Keratinocyte (primary cell): ENCODE measurements at regions not wholly inside any gene's neighbourhood (a gene's known extent, or its start where the extent isn't known, plus 50 kb on each side); places are given as distances from the start of the nearest gene placed in this dataset.

Source experiments
- CTCF ChIP-seq, 3 experiments: IDR thresholded peaks in 1 of 3; conservative IDR thresholded peaks in 1 of 3; optimal IDR thresholded peaks in 1 of 3; 2 replicates in 2 of 3; 3 replicates in 1 of 3; pipeline versions ENCODE3 to v1.5.1; 2011; ENCODE audit warnings: low read length in 3 of 3, mild to moderate bottlenecking in 3 of 3, moderate library complexity in 2 of 3, control low read depth in 1 of 3, inconsistent platforms in 1 of 3; ENCODE audit not compliant: insufficient read depth in 2 of 3; ENCODE audit errors: extremely low read depth in 1 of 3
- EZH2 ChIP-seq: IDR thresholded peaks from one replicate; pipeline ENCODE4 v1.6.1; 2012; ENCODE audit warnings: inconsistent platforms, mild to moderate bottlenecking, low read length, moderate library complexity

GRCh38 chrX:51192104-51192503 lies 140.5 kb upstream of the NUDT10 start:
- TF ChIP-seq CTCF (optimal IDR thresholded peaks at IDR 0.05 in 1 of 3, IDR thresholded peaks at IDR 0.05 in 1 of 3, conservative IDR thresholded peaks at IDR 0.05 in 1 of 3; ENCODE audit: extremely low read depth in 1 of 3, insufficient read depth in 2 of 3, low read length in 3 of 3) = no peak
- no peak for TF ChIP-seq EZH2
